Dermis microvascular lymphatic vessel endothelial cell (primary cell): ENCODE measurements at regions not wholly inside any gene's neighbourhood (a gene's known extent, or its start where the extent isn't known, plus 50 kb on each side); places are given as distances from the start of the nearest gene placed in this dataset.
"Not testable (repeated sequence)": the region's sequence is repeated elsewhere in the genome, so short reads cannot be mapped to it uniquely, and the experiment has no call there.

Experiments used
- DNase-seq, 2 donors: peaks; one replicate each; pipeline versions ENCODE4 v3.0.0 to v3.0.0-alpha.2; 2010; ENCODE audit warnings: low read depth in 2 of 2

DNA sequence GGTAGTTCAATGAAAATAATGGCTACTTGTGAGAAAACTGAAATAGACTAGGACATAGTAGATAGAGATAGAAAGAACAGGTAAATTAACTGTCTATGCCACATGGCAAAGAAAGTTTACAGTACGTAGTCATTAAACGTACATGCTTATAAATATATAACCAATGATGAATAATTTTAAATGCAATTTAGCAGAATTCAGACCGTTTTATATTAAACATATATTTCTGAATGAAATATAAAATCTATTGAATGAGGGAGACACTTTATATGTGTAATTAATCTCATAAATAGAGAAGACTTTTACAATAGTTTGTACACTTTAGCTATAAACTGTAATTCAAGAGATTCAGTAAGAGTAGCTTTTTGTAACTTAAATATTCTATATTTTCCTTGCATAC lies 124.4 kb upstream of the VPREB1 start:
- DNase-seq: no peak

DNA sequence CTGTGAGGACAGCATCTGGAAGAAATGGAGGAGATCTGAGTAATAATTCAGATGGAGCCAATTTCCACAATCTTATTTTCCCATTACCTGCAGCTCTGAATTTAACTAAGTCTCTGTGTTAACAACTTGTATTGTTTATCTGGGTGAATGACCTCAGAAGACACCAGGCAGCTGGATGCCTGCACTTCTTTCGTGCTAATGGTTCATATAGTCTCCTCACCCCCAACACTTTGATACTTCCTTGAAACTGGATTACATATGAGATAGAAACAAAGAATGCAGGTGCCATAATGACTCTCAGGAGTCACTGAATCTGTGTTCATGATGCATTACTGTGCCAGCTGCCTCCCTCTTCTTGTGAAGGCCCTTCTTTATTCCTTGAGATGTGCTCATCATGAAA lies 125.6 kb upstream of the VPREB1 start:
- DNase-seq: no peak

DNA sequence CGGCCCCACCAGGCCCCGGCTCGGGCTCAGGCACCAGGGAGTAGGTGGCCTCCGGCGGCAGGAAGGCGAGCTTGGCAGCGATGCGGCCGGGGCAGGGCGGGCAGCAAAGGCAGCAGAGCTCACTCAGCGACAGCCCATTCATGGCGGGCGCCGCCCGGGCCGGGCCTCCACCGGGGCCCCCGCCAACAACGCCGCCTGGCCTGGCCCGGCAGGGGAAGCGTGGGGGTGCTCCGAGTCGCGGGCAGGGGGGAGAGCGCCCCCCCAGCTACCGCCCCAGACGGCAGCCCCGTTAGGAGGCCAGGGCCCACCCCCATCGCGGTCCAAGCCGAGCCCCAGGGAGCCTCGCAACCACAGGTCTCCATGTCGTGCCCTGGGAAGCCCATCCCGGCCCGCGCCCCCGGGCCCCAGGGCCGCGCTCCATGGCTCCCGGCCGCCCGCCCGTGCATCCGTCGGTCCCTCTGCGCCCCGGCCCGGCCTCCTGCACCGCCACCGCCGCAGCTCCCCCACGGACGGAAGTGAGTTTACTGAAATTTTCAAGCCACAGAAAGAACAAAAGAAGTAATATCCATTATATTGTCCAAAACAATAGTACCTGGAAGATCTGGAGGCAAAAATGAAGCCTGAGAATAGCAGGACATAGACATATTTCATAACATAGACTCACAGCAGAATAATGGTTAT lies 126.6 kb upstream of the VPREB1 start:
- DNase-seq: not testable (repeated sequence)

DNA sequence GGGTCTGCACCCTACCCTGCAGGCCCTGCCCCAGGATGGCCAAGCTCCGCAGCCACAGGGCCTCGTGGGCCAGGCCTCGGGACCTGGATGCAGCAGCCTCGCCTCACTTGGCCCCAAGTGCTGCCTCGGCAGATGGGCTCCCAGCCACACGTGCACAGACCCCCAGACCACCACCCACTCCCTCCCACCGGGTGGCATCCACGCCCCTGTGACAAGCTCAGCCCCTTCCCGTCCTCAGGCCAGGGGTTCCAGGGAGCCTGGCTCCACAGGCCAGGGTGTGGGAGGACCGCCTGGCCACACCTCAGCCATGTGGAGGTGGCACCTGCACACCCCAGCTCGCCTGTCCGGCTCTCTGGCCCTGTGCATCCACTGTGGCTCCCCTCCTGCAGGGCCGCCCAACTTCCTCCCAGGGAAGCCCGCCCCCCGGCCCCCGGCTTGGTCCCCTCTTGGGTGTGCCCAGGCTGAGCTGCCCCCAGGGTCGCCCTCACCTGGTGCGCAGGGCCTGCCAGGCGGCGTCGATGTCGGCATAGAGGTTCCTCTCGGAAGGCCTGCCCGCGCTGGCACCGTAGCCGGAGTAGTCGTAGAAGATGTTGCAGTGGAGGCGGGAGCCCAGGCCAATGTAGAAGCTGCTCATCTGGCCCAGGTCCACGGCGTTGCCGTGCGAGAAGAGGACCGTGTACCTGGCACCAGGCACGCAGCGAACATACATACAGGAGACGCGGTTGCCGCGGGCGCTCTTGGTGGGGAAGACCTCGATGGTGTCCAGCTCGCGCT lies 127.4 kb upstream of the VPREB1 start:
- not testable (repeated sequence) for DNase-seq

DNA sequence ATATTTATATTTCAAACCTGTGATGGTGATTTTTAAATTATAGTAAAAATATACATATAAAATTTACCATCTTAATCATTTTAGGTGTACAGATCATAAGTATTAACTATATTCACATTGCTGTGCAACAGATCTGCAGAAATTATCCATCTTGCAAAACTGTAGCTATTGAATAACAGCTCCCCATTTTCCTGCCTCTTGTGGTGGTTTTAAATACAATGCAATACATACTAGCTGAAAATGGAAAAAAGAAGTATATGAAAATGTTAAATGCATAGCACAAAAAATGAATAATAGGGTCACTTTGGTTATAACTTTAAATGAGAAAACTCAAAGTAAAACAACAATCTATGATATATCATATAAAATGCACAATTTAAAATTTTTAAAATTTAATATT lies 130.9 kb upstream of the VPREB1 start:
- DNase-seq: no peak

DNA sequence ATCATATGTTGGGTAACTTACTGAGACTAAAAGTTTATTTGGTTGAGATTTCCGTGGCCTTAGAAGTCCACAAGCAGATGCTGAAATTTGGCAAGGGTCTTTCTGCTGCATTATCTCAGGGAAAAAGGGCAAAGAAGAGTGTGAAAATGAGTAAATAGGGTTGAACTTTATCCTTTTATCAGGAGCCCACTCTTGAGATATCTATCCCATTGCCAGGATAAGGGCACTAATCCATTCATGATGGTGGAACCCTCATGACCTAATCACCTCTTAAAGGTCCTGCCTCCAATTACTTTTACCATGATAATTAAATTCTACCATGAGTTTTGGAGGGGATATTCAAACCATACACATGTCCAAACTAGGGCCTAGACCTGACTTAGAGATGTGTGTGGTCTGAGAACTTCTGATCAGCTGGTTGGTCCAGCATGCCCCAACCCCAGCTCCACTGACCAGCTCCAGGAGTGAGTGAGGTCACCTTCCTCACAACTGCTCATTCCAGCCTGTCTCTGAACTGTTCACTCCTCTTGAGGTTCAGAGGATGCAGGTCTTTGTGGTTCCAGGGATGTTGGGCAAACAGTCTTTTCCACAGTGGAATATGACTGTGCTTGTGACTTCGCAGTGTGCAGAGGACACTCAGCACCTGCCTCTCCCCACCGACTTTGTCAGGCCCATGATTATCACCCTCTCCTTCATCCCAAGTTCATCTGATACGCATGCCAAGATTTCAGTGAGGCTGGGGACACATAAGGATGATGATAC lies 130.1 kb upstream of the TOP3B start:
- no peak for DNase-seq

DNA sequence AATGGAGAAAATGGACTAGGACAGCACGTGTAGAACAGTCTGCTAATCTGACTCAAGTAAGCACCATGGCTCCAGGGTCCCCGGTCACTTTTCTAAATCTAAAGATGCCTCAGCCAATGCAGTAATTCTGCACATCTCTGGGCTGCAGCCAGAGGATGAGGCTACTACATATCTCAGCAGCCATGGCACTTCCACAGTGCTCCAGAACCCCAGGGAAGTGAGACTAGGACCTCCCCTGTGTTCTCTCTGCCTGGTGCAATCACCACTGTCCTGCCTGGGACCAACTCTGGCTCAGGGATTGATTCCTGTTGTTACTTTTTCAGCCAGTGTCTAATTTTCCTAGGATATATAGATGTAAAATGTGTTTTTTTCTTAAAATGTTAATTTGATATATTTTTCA lies 129.4 kb upstream of the TOP3B start:
- DNase-seq: no peak

DNA sequence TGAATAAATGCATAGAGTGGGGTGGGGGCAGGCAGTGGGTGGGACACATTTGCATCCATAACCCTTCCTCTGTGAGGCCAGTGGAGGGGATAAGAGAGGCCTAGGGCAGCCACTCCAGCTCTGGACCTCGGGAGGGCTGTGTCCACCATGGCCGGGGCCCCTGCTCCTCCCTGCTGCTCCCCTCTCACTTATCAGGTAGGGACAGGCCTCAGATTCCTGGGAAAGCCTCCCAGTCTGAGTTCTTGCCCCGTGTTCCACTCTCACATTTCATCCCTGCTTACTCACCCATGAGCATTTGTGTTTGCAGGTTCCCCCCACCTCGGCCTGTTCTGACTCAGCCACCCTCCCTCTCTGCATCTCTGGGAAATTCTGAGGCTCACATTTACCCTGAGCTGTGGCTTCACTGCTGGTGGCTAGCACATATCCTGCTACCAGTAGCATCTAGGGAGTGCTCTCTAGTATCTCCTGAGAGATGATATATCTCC lies 128.7 kb upstream of the TOP3B start:
- no peak for DNase-seq

DNA sequence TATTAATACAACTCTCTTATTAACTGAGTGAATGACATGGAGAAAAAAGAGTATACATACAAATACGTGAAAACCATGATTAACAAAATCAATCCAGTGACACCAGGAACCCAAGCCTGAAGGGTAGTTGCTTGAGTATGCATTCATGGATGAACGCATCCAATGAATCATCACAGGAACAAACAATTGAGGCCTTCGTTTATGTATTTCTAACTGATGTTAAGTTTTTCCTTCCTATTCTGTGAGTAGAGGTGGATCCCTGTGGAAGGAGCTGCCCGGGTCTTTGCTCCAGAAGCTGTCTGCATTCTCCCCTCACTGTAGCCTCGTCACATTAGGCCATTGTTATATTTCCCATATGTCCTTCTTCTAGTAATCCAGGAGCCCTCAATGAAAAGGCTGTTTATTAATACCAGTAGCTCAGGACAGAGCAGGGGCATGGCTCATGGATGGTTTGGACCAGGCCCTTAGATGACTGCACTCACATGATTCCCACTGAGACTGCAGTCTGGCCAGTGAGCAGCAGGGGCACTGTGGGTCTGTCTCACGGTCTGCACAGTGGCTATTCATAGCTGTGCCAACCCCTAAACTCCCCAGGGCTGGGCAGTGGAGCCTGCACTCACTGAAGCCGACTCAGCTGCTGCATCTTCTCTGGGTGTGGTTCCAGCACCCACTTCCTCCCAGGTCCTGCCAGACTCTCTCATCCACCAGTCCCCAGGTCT lies 128.1 kb upstream of the TOP3B start:
- DNase-seq: peak in 1 of 2 donors; percentile 31

DNA sequence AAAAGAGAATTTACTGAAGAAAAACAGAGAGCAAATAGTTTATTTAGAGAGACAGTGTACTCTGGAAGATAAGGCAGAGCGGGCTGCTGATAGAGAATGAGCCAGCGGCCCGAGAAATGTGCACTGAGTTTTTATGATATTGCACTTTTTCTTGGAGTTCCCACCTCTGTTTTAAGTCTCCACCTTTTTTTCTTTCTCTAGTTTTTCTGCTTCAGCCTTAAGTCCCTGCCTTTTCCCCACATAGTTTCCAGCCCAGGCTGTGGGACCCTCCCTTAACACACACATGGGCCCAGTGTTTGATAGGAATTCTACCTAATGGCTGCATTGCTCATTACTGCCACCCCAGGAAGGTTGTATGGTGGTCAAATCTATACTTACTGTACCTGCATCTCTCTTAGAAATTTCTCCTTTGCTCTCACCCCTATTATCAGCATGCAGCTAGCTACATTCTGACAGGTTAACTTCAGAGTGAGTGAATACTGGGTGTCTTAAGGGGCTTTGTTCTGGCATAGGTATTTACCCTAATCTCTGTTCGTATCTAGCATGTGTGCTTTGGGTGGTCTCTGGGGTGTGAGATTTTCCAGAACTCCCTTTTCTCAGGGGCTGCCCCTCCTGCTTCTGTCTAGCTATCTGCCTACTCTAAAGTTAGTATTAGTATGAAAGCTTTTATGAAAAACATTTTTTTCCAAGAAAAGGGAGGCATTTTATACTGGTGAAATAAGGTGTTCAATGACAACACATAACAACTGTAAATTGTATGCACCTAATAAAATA lies 127.3 kb upstream of the TOP3B start:
- DNase-seq: no peak

DNA sequence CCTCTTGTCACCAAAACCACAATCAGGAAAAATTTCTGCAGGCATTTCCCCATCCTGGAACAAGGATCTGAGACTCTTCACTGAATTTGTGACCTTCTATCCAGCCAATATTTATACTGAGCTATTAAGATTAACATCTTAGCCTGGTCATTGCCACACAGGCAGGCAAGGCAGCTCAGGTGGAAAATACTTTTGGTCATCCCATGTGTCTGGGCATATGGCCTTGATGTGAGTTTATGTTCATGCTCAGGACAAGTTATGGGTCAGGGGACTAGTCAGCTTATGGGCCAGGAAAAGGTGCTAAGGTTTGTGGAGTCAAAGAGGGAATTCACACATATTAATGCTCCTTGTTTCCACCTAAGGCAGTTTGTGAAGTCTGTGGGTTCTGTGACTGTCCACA lies 124.3 kb upstream of the TOP3B start:
- DNase-seq: no peak

DNA sequence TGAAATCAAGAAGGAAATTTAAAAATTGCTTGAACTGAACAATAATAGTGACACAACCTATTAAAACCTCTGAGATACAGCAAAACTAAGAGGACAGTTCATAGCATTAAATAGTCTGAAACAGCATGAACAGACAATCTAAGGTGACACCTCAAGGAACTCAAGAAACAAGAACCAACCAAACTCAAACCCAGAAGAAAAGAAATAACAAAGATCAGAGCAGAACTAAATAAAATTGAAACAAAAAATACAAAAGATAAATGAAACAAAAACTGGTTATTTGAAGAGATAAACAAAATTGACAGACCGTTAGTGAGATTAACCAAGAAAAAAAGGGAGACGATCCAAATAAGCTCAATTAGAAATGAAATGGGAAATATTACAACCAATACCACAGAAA lies 122.8 kb upstream of the TOP3B start:
- DNase-seq: no peak

DNA sequence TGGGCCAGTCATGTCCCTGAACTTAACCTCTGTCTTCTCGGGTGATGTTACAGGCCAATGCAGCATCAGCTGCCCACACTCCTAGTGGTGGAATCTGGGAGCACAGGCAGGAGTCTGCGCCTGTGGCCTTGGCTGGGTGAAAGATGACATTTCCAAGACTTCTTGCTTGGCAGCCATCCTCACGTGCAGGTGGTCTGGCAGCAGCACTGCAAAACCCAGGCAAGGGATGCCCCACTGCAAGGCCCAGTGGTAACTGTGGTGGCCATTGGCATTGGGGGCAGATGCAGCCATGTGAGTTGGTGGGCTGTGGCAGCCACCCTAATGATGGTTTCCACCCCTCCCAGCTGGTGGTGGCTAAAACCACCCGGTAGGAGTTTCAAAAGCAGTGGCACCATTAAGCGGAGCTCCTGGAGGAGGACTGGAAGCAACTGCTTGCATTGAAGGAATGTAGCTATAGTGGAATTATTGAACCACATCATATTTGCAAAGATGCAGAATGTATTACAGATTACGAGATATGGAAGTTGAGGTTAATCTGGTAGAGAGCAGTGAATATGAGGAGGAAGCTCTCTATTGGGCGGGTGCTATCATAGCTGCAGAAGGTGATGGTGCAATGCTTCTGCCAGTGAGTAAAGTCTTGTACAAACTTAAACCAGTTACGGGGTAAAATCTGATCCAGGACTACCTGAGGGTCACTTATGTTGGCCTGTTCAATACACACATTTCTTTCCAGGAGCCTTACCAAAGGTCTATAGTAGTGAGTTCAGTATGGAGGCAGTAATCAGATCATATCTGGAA lies 120.7 kb upstream of the TOP3B start:
- DNase-seq: no peak

DNA sequence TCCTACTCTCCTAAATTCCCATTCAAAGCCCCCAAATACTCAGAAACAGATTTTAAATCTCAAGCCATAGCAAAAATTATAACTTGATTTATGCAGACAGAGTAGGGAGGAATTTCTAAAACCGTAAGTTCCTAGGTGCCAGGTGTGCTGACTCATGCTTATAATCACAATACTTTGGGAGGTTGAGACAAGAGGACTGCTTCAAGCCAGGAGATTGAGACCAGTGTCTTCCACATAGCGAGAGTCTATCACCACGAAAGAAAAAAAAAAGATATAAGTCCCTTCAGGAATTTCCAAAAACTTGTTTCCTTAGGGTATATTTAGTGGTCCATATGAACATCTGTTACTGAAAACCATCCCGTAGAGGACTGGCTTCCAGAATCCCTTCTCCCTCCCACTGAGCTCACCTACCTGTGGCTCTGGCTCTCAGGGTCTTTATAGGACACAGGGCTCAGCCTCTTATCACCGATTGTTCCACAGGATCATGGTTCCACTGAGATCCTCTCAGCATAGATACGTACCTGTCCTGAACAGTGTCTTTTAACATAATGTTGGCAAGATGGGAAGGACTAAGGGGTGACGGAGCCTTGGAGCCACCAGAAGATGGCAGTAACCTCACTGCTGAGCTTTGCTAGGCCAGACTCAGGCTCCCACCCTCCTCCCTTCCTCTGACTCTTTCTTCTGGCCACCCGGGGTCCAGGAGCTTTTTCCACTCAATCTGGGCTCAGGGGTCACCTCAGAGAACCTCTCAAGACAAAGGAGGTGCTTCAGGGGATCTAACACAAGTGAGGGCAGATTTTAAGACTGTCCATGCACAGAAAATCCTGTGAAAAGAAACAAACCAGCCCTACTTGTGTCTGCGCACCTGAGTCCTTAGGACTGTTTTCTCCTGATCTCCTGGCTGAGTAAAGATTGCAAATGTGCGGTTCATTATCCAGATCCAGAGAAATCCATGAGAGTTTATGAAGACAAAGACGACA lies 117.5 kb upstream of the TOP3B start:
- DNase-seq: peak in 1 of 2 donors; percentile 12

DNA sequence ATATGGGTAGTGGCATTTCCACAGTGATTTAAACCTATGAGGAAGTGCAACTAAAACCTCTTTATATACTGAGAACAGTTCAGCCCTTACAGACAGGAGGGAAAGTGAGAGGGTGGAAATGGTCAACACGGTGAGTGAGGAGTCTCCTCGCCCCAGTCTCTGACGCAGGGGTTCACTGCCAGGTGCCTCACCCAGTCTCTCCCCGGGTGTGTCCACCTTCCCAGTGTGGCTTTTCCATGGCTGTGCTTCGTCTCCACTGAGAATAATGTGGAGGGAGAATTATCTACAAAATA lies 116.6 kb upstream of the TOP3B start:
- no peak for DNase-seq

DNA sequence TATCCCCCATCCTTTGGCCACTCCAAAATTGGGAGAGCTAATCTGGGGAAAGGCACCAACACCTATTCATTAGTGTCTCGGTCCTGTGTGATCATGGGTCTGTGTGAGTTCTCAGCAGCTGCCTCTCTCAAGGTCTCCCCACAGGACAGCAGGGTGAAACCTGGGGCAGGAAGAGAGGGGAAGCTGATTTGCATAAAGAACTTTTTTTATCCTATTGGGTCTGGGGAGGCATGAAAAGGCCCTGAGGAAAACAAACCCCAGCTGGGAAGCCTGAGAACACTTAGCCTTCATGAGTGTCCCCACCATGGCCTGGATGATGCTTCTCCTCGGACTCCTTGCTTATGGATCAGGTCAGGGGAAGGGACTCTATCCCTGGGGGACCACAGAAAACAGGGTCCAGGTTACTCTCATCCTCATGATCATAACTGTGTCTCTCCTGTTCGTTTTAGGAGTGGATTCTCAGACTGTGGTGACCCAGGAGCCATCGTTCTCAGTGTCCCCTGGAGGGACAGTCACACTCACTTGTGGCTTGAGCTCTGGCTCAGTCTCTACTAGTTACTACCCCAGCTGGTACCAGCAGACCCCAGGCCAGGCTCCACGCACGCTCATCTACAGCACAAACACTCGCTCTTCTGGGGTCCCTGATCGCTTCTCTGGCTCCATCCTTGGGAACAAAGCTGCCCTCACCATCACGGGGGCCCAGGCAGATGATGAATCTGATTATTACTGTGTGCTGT lies 116.0 kb upstream of the TOP3B start:
- DNase-seq: no peak

DNA sequence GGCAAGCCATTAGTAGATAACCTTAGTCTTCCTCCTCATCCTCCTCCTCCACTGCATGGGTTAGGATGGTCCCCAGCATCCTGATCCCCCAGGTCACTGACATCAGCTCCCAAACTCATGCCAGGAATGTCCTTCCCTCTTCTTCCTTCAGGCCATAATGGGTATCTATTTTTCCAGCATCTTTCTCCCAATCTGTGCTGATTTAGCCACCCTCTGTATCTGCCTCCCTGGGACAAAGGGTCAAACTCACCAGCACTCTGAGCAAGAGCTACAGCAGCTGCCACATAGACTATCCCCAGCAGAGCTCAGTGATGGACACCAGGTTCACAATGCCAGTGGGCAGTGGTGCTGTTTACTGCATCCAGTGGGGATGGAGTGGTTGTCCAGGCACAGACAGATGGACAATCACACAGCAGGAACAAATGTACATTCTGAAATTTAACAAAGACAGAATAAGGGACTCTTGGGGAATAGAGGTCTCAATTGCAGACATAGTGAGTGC lies 115.2 kb upstream of the TOP3B start:
- DNase-seq: no peak

DNA sequence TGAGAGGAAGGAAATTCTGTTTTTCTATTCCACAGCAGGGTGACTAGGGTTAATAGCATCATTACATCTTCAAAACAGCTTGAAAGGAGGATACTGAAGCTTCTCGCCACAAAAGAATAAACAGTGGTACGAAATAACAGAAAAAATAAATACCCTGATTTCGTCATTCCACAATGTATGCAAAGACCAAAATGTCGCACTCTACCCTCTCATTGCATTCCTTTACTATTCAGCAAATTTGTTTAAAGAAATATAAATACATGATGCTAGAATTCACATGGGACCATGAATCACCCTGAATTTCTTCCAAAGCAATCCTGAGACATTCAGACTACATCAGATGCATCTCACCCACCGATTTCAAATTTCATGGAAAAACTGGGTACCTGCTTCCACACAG lies 112.3 kb upstream of the TOP3B start:
- no peak for DNase-seq
